DMS153 (cell line): ENCODE measurements at regions not wholly inside any gene's neighbourhood (a gene's known extent, or its start where the extent isn't known, plus 50 kb on each side); places are given as distances from the start of the nearest gene placed in this dataset.

Source experiments
- DNase-seq: peaks from one replicate; lab custom pipeline; 2025; lab: John Stamatoyannopoulos, UW

DNA sequence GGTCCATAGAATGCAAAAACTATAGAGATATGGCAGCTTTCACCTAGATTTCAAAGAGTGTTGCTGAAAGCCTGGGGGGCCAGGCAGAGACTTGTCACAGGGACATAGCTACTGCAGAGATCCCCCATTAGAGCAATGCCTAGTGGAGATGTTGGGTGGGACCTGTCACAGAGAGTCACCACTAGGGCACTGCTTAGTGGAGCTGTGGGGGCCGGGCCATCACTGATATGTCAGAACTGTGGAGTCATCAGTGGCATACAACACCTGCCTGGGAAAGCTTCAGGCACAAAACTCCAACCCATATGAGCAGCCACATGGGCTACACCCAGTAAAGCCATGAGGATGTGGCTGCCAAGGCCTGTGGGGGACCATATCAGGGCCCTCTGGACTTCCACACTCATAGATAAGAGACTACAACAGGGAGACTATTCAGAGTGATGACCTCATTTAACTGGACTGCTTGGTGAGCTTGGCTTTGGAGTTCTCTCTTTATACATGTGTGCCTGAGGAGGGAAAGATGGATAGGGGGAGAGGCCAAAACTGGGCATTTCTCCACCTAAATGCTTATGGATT lies 176.3 kb downstream of the ZNF621 start:
- DNase-seq, result no peak

DNA sequence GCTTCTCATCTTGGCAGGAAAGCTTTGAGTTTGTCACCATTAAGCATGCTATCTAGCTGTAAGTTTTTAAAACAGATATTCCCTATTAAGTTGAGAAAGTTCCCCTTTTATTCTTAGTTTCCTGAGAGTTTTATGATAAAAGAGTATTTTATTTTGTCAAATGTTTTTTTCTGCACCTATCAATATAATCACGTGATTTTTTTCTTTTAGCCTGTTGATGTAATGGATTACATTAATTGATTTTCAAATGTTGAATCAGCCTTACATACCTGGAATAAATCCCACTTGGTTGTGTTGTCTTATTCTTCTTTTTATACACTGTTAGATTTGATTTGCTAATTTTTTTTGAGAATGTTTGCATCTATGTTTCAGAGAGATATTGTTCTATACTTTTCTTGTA lies 179.5 kb downstream of the ZNF621 start:
- no peak for DNase-seq

DNA sequence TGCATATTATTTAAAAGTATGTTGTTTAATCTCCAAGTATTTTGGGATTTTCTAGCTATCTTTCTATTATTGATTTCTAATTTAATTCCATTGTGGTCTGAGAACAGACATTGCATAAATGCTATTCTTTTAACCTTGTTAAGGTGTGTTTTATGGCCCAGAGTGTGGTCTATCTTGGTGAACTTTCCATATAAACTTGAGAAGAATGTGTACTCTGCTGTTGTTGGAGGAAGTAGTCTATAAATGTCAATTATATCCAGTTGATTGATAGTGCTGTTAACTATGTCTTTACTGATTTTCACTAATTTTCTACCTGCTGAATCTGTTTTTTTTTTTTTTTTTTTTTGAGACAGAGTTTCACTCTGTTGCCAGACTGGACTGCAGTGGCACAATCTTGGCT lies 180.9 kb downstream of the ZNF621 start:
- no peak for DNase-seq

DNA sequence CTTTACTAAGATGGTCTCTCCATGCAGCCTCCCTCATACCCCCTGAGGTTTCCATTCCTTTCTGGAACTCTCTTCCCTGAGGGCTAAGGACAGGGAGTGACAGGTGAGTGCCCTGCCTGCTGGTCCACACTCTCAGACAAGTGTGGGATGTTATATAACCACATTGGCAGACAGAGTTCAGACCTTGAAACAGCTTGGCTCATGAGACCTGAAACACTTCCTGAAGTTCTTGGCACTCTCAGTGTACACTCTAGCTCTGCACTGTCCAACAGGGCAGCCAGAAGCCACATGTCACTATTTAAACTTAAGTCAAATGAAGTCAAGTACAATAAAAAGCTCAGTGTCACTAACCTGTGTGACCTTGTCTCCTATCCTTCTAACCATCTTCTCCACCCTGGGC lies 188.5 kb downstream of the ZNF621 start:
- no peak for DNase-seq

DNA sequence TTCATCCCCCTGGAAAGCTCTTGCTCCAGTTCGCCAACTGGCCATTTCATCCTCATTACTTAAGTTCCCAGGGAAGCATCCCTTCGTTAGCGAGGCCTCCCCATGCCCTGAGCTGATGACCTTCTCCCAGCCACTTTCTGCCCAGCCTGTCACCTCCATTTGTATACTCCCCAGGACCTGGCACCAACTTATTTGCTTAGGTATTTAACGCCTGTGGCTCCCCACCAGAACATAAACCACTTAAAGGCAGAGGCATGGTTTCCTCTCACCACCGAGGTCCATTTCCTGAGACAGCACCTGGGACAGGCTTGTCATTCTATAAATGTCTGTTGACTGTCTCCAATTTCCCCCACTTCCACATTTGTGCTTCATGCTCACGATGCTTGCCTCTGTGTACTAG lies 189.0 kb downstream of the ZNF621 start:
- DNase-seq, result no peak

DNA sequence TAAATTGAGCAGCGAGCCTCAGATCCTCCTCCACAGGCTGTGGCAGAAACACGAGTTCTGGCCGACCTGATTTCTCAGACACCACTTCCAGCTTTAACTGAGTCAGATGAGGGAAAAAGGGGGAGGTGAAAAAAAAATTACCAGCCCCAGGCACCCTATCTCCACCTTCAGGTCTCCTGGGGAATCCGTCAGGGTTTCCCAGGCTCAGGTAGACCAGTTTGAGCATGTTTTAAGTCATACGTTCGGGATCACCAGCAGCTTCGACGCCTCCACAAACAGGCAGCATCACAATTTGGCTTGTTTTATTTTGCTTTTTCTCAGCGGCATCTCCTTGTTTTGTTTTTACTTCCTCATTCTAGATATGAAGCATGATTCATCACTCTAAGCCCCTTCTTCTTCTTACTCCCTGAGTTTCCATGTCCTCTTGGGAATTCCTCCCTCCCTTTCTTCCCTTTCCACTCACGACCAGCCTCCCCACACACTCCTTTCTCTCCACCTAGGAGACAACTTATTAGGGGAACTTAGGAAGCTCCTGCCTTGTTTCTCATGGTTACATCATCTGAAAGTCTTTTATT lies 190.1 kb downstream of the ZNF621 start:
- DNase-seq, result no peak

DNA sequence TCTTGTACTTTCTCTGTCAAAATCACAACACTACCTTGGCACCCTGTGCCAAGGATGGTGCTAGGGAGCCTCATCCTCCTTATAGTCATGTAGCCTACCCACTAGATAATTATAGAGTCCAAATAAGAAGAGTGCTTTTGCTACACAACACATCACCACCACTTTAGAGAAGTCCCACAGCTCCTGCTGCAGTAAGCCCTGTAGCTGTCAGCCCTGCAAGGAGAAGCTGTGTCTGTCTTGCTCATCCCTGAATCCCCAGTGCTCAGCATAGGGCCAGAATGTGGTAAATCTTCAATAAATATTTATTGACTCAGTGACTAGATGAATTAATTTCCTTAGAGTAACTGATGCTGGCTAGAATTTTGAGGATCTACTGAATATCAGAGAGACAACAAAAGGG lies 190.8 kb downstream of the ZNF621 start:
- DNase-seq, result no peak

DNA sequence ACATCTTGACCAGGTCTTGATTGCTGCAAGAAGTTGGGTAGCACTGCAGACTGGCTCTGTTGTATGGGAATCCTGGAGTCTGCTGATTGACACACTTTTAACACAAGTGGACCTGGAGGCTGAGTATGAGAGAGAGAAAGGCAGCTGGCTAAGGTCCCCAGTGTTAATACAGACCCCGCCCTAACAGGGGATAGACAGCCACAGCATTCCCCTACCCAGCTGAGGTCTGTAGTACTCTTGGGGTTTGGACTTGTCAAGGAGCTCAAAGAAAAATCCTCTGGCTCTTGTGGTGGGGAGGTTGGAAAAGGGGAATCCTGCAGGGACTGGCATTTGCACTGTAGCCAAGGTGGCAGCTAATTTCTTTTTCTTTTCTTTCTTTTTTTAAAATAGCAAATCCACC lies 192.7 kb downstream of the ZNF621 start:
- DNase-seq, result no peak

DNA sequence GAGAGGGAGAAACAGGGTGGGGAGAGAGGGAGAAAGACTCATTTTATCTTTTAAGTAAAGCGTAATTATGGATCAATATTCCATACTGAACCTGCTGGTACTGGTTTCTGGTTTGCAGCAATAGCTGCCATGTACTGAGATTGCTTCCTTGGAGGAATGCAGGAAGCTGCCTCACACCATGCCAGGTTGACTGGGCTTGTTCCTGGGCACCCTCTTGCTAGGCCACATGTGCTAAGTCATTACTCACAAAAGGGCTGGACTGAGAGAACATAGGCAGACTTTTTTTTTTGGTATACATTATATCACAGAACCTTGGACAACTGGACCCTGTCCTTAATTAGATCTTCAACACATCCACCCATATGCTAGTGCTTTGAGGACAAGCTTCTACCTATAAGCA lies 193.4 kb downstream of the ZNF621 start:
- DNase-seq, result no peak

DNA sequence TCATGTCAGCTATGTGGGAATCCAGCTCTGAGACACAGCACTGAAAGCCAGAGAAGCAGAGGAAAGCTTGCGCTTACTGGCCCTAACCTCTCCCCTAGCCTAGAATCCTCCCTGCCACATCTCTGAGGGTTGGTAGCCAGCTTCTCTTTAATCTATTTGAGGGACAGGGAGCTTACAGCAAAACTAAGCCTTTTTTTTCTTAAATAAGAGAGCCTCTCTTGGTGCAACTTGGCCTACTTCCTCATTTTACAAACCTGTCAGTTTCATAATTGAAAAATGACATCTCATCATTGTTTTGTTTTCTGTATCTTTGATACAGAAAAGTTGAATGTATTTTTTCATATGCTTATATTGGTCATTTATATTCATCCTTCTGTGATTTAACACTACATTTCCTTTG lies 193.9 kb downstream of the ZNF621 start:
- no peak for DNase-seq

DNA sequence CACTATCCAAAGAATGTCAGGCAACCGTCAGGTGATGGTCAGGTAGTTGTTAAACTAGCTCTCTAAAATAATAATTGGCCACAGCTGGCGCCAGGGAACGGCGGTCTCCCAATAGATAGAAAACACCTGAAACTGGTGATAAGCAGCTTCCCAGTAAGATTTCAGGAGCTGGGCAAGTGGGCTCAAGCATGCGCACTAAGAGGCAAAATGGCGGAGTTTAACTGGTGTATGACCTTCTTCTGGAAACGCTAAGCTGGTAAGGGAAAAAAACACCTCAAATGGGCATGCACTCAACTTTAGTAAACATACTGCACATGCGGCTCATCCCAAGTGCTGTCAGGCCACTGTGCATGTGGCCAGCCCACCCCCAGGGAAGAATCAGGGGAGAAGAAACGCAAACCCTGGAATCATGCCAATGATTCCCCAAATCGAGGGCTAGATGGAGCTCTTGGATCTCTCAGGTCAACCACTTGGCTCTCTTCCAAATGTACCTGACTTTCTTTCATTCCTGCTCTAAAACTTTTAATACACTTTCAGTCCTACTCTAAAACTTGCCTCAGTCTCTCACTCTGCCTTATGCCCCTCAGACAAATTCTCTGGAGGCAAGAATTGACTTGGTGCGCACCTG lies 195.0 kb downstream of the ZNF621 start:
- DNase-seq, result peak; percentile 35

DNA sequence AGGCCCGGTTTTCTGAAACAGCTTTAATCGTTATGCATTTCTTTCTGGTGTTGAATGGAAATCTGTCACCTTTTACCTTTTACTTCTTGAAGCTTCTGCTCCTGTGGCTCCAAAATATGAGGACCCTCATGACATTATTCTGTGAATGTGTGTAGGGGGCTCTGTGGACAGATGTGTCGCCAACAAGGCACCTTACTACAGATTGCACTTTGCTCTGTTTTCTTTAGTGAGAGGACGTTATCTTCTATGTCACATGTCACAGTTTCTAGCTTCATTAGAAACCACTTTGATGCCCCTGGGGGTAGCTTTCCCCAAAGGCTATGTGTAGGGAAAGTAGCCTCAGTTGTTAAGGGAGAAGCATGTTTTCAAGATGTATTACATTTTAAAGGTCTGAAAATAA lies 195.6 kb downstream of the ZNF621 start:
- no peak for DNase-seq

DNA sequence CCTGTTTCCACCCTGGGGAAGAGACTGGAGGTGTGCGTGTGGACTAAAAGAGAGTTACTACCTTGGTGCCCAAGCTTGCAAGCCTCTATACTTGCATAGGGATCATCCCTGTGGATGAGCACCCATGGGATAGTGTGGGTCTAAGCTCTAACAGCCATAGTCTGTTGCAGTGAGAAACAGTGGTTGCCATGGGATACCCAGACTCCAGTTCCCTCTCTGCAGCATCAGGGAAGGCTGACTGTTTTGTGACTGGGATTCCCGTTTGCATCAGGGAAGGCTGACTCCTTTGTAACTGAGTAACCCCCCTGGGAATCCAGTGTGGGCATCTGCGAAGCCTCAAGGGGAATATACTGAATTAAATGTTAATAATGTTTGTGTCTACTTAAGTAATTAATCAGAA lies 196.1 kb downstream of the ZNF621 start:
- no peak for DNase-seq

DNA sequence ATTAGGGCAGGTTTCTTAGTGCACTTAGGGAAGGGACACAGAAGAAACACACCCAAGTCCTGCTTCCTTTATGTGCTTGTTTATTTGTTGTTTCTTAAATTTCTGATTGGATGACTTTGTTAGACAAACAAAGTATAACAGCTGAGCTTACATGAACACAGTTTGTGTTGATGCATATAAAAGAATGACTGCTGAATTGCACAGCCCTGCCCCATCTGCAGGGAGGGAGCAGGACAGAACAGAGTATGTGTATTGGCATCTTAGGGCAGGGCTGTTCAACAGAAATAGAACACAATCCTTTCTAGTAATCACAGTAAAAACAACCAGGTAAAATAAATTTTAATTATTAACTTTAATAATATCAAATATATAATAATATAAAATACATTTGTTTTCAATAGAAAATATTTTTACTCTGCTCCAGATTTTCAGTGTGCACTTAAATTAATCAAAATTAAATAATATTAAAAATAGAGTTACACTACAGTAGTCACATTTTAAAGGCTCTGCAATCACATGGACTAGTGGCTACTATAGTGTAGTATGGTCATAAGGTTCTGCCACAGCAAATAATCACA lies 198.4 kb downstream of the ZNF621 start:
- no peak for DNase-seq

DNA sequence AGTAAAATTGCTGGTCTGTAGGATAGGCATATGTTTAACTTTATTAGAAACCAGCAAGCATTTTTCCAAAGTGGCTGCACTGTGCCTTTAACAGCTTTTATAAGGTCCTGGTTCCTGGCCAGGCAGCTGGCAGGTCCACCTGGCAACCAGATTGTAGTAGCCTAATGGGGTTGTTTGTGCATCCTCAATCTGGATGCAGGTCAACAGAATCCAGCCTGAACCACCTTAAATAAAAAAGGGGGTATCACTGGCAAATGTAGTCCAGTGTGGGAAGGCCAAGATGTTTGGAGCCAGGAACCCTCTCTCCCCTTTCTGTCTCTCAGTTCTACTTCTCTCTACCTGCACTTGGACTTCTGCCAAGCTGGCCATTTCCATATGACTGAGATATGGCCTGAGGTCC lies 200.3 kb downstream of the ZNF621 start:
- DNase-seq, result peak; percentile 5

DNA sequence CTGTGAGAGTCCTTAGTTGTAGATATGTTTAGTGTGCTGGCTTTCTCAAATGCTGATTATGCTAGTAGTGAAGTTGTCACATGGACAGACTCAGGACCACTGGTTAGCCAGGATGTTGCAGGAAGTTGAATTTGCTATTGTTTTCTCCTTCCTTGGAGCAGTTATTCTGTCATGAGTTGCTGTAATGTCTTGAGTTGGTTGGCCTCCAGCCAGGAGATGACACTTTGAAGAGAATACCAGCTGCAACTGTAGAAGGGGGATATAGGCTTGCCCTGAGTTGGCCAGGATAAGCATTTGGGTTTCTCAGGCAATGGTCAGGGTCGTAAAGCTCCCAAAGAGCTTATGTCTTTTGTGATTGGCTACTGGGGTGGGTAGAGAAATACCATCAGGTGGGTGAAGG lies 206.7 kb downstream of the ZNF621 start:
- no peak for DNase-seq

DNA sequence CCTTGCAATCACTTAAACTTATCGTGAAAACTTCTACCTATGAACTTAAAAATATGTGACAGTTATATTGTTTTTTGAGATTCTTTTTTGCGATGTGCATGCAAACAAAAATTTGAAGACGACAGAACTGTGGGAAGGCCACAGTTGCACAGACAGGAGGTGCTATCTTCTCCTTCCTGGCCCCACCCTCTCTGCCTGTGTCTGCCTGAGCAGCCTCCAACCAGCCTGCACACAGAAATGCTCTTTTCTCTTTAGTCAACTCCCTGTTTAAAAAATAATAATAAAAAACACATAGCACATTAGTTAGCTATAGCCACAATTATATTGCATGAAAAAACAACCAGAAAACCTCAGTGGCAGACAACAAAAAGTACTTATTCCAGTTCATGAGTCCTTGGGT lies 212.2 kb downstream of the ZNF621 start:
- no peak for DNase-seq

DNA sequence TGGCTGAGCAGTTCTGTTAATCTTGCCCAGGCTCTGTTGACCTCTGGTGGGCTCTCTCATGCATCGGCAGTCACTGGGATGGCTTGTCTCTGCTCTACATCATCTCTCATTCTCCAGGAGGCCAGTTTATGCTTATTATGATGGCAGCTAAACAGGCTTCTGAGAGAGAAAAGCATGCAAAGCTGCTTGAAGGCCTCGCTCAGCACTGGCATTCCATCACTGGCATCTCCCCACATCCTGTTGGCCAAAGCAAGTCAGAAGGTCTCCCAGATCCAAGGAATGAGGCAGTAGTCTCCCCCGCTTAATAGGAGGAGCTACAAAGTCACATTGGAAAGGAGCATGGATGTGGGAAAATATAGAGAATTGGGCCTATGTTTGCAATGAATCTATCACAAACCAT lies 212.6 kb downstream of the ZNF621 start:
- no peak for DNase-seq

DNA sequence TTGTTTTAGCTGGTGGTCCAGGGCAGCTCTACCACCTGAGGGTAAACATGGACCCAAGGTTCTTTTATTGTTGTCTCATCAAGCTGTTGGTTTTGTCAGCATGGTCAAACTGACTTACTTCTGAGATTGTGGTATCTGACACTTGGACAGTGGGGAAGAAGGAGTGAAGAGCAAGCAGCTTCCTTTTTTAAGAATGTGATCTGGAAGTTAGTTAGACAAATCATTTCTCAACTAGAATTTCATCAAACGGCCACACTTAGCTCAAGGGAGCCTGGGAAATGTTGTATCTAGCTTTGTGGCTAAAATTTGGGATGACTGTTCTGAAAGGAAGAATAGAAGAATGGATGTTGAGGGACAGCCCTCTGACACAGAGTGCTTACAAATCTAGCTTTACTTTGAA lies 215.2 kb downstream of the ZNF621 start:
- DNase-seq, result no peak

DNA sequence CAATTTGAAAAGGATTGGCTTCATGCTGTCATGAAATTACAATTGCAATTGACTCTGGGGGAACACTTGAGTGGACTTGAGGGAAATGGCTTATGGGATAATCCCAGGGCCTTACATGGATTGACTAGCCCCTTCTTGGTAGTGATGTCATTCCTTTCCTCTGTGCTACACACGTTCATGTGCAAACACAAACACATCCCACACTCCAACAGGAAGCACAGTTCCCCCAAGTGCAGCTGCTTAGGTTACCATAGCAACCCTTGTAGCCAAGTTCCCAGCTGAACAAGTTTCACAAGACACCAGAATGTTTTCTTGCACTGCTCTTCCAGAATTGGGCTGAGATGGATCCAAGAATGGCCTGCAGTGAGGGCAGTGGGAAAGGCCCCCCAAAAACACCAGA lies 217.0 kb downstream of the ZNF621 start:
- DNase-seq, result peak; percentile 0

DNA sequence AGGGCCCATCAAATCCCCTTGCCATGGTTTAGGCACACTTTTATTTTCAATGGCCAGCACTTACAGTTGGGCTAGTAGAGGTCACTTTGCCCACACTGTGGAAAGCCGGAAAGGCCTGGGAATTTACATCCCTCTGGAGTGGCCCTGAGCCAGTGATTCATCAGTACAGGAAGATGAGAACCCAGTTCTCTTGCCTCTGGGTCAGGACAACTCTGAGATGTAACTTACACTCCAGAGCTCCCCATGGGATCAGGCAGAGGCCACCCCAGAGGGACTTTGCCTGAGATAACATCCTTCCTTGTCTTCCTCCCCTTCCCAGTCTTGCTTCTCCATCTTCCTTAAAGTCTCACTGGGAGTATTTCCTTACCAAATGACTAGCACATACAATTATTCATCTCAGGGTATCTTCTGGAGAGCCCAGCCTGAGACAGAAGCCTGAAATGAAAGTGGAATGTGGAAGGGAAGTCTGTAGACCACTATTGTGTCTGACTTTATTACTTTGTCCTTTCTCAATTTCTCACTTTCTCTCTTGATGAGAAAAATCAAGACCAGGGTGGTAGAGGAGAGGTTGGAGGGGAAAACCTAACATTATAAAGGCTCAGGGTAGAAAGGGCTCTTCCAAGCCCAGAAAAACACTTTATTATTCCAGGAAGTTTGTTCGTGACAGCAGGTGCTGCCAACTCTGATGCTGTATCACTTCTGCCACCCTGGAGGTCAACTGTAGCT lies 220.8 kb downstream of the ZNF621 start:
- no peak for DNase-seq

DNA sequence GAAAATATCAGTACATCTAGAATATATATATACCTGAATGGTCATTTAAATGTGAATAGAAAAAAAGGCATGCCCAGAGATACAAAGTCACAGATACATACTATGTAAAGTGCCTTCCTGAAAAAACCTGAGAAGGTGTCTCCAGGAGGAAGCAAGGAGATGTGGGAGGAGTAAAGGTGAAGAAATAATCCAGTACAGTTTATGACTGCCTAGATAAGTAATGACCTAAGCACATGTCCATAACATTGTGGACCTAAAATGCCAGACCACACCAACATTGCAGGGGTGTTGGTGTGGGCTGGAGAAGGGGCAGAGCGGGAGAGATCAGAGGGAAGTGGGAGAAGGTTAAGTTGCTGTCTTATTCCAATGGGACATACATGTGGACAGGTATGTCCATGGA lies 226.9 kb downstream of the ZNF621 start:
- no peak for DNase-seq

DNA sequence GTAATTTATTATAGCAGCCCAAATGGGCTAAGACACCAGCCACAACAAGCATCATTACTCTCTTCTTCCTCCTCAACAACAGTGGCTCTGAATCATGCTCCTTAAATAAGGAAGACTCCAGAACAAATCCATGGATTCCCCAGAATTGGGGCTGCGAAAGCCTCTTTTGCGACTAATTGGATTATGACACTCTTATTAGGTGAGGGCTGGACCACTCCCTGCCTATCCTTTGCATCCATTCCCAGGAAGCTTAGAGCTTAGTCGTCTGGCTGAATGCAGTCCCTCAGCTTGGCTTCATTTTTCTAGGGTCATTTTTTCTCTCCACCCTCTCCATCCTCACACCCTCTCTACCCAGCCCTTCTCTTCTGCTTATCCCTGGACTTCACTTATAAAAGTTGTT lies 227.7 kb downstream of the ZNF621 start:
- DNase-seq, result no peak
